Heart left ventricle (tissue), 16 donors: ENCODE measurements at regions not wholly inside any gene's neighbourhood (a gene's known extent, or its start where the extent isn't known, plus 50 kb on each side); places are given as distances from the start of the nearest gene placed in this dataset.

ENCODE experiments used
- ATAC-seq, 4 donors: fragments of 200-7000 bp; cut with Tn5 transposase; one replicate each; pipeline ENCODE4 v1.9.1; 2020 to 2022; ENCODE audit warnings: moderate library complexity in 4 of 4, mild to moderate bottlenecking in 3 of 4, moderate number of reproducible peaks in 1 of 4
- DNase-seq, 5 donors: peaks; one replicate each; pipeline ENCODE4 v3.0.0-alpha.2; 2020
- H3K27ac ChIP-seq, 12 donors: fragments of 200-600 bp; sonication (generic) in 4 of 12; one replicate each; pipeline versions ENCODE4 v1.5.0 to v1.8.0; 2016 to 2022; ENCODE audit warnings: mild to moderate bottlenecking in 2 of 12
- H3K27me3 ChIP-seq, 9 donors: fragments of 200-600 bp; sonication (generic) in 2 of 9; one replicate each; pipeline versions ENCODE4 v1.5.1 to v1.8.0; 2016 to 2022; ENCODE audit warnings: mild to moderate bottlenecking in 3 of 9
- H3K36me3 ChIP-seq, 9 donors: fragments of 200-600 bp; sonication (generic) in 2 of 9; one replicate each; pipeline versions ENCODE4 v1.5.0 to v1.8.0; 2018 to 2022; ENCODE audit warnings: mild to moderate bottlenecking in 2 of 9
- H3K4me1 ChIP-seq, 12 donors: fragments of 200-600 bp; sonication (generic) in 4 of 12; one replicate each; pipeline versions ENCODE4 v1.5.0 to v1.8.0; 2016 to 2022; ENCODE audit warnings: mild to moderate bottlenecking in 3 of 12
- H3K4me3 ChIP-seq, 12 donors: fragments of 200-600 bp; sonication (generic) in 4 of 12; one replicate each; pipeline versions ENCODE4 v1.5.0 to v1.8.0; 2017 to 2022; ENCODE audit warnings: mild to moderate bottlenecking in 9 of 12, moderate library complexity in 4 of 12
- H3K9me3 ChIP-seq, 12 donors: fragments of 200-600 bp; sonication (generic) in 4 of 12; one replicate each; pipeline versions ENCODE4 v1.5.0 to v1.8.0; 2016 to 2022; ENCODE audit warnings: mild to moderate bottlenecking in 1 of 12
- CTCF ChIP-seq, 12 donors: fragments of 200-600 bp; sonication (generic) in 4 of 12; IDR thresholded peaks; one replicate each; pipeline versions ENCODE4 v1.5.0 to v1.8.0; 2018 to 2022; ENCODE audit warnings: antibody characterized with exemption in 12 of 12, mild to moderate bottlenecking in 5 of 12
- POLR2A ChIP-seq, 2 donors: fragments of 450-650 bp; IDR thresholded peaks; one replicate each; pipeline ENCODE4 v1.6.1; 2017; ENCODE audit warnings: antibody characterized with exemption in 2 of 2, mild to moderate bottlenecking in 2 of 2, moderate library complexity in 2 of 2
- WGBS, 4 donors: extraction: QIAGEN DNeasy Blood & Tissue Kit in 2 of 4; methylation state at CpG; one replicate each; pipeline versions ENCODE4 v1.1.5 to v1.1.7; 2013 to 2018; 5-methylcytosine and 5-hydroxymethylcytosine counted together
- intact Hi-C, 10 donors: fragments of 100-400 bp; cut with DNase I; formaldehyde crosslinking; loops; one replicate each; pipeline versions ENCODE4 v1.11.1 to v1.14.2; 2022
- donor health status: ischemic (EF 13 %, LVEDD 7.1; RV severe dilation, severe dysfunction).
- donor health status: healthy with polysubstance abuse.
- donor health status: DM: no; HTN: yes; CAD: no.
- donor health status: DM: no; HTN: no; CAD: no.
- donor health status: ischemic (EF 25% LVEDD 6.9; RV normal size, moderate dysfunction).
- donor health status: ischemic (EF 25% LVEDD 5.7; RV mildly dilated, moderate dysfunction).
- donor health status: healthy.
- donor health status: DM: yes; HTN: yes; CAD: no.
- donor health status: ischemic (EF 35%, LVEDD 5.7; RV mildly dilated, moderate dysfunction).
- donor health status: nonischemic (EF 11% LVEDD 7.7; RV severe dilation, severe dysfunction).
- donor health status: DM: yes; HTN: yes; CAD: no.
- donor health status: PGD.
- donor health status: ischemic (EF 29% LVEDD 5.4; RV normal size, mild dysfunction).
- donor health status: nonischemic (EF 23%, LVEDD 6.1; RV moderate dilation, normal function).

GRCh38 chr3:166462891-166463470 is 625.8 kb upstream of the BCHE start:
- Histone ChIP-seq H3K4me3 (no peak overlapping the region), H3K4me1 (no peaks in the 10 kb centered on the region), H3K9me3 (peaks cover 0 to 4% (median 0%) of the 10 kb centered on the region in 12 donors), H3K36me3 (no peaks in the 10 kb centered on the region), H3K27ac (no peak overlapping the region), H3K27me3 (no peaks in the 10 kb centered on the region)
- WGBS, 4 donors = 75 to 90% (median 80%) methylated on average over 2 of the region's 2 CpGs
- TF ChIP-seq POLR2A (IDR thresholded peaks at IDR 0.05) = no peak
- no peak for TF ChIP-seq CTCF (IDR thresholded peaks at IDR 0.05)
- ATAC-seq = no peak
- no peak for DNase-seq
- intact Hi-C loops = no loop called here

- no peak overlapping the region for H3K4me3 ChIP-seq
- intact Hi-C loops = no loop called here
- TF ChIP-seq CTCF (IDR thresholded peaks at IDR 0.05) (no peak), POLR2A (IDR thresholded peaks at IDR 0.05) (no peak)
- no peaks in the 10 kb centered on the region for H3K4me1 ChIP-seq
- DNase-seq = no peak
- no peak overlapping the region for H3K27ac ChIP-seq
- ATAC-seq = no peak
- peaks cover 0 to 4% (median 0%) of the 10 kb centered on the region in 12 donors for H3K9me3 ChIP-seq
- 73 to 78% (median 78%) methylated on average over 2 of the region's 2 CpGs for WGBS, 4 donors
- no peaks in the 10 kb centered on the region for H3K27me3 ChIP-seq
- no peaks in the 10 kb centered on the region for H3K36me3 ChIP-seq
These were observed 624.4 kb upstream of the BCHE start for GRCh38 chr3:166461626-166462025.

- WGBS, 4 donors = 79 to 85% (median 83%) methylated on average over 3 of the region's 3 CpGs
- Histone ChIP-seq H3K4me1 (no peaks in the 10 kb centered on the region), H3K36me3 (no peaks in the 10 kb centered on the region), H3K27ac (no peak overlapping the region), H3K9me3 (no peaks in the 10 kb centered on the region), H3K4me3 (no peak overlapping the region), H3K27me3 (no peaks in the 10 kb centered on the region)
- ATAC-seq (no peak), DNase-seq (no peak)
- intact Hi-C loops = no loop called here
- TF ChIP-seq CTCF (IDR thresholded peaks at IDR 0.05) (no peak), POLR2A (IDR thresholded peaks at IDR 0.05) (no peak)
These were observed 620.2 kb upstream of the BCHE start for GRCh38 chr3:166457382-166457781.

GRCh38 chr3:166456286-166456685 is 619.1 kb upstream of the BCHE start:
- no peak for TF ChIP-seq POLR2A (IDR thresholded peaks at IDR 0.05)
- TF ChIP-seq CTCF (IDR thresholded peaks at IDR 0.05) = no peak
- ATAC-seq (no peak), DNase-seq (no peak)
- Histone ChIP-seq H3K36me3 (no peaks in the 10 kb centered on the region), H3K9me3 (no peaks in the 10 kb centered on the region), H3K27ac (no peak overlapping the region), H3K4me1 (no peaks in the 10 kb centered on the region), H3K27me3 (no peaks in the 10 kb centered on the region), H3K4me3 (no peak overlapping the region)
- intact Hi-C loops = no loop called here
- 52 to 66% (median 57%) methylated on average over 3 of the region's 3 CpGs for WGBS, 4 donors
